Endothelial cell of umbilical vein (primary cell): ENCODE measurements at regions not wholly inside any gene's neighbourhood (a gene's known extent, or its start where the extent isn't known, plus 50 kb on each side); places are given as distances from the start of the nearest gene placed in this dataset.

ENCODE experiments used
- BruUV-seq: library from RNA; stranded (reverse); fragments of 400-500 nt; replicated peaks from 2 replicates; lab custom pipeline; 2021; lab: Mats Ljungman, UMichigan
- CTCF ChIA-PET: fragments of 300-600, 350-600 bp; sonication (Branson Sonifier 250); formaldehyde crosslinking; loops from one replicate; lab custom pipeline; 2021; ENCODE audit warnings: antibody characterized with exemption, inconsistent platforms; lab: Charles Lee
- POLR2A ChIA-PET: fragments of 300-600, 350-600 bp; sonication (Branson Sonifier 250); formaldehyde crosslinking; loops from one replicate; lab custom pipeline; 2021; ENCODE audit warnings: antibody characterized with exemption, inconsistent platforms; lab: Charles Lee
- DNase-seq: peaks from one replicate; pipeline ENCODE4 v3.0.0-alpha.2; 2011; ENCODE audit warnings: low read depth, low spot score
- FAIRE-seq: peaks from 2 replicates; lab custom pipeline; 2011; peaks lifted over from hg19 to GRCh38; lab: Jason Lieb, UNC
- H2AFZ ChIP-seq: 2 replicates; pipeline ENCODE4 v1.6.0; 2012; ENCODE audit warnings: low read depth, low read length, control low read depth, inconsistent platforms
- H3K27ac ChIP-seq: 2 replicates; pipeline ENCODE4 v1.5.1; 2011; ENCODE audit warnings: low read depth, mild to moderate bottlenecking, control low read depth, low read length, moderate library complexity; ENCODE audit not compliant: insufficient read depth
- H3K27me3 ChIP-seq, 2 experiments: 2 replicates each; pipeline versions ENCODE4 v1.6.0 to v1.6.1; 2011; ENCODE audit warnings: low read length in 2 of 2, mixed read lengths in 1 of 2; ENCODE audit not compliant: control insufficient read depth in 2 of 2, insufficient read depth in 2 of 2
- H3K36me3 ChIP-seq, 2 experiments: 2 replicates in 1 of 2; 3 replicates in 1 of 2; pipeline ENCODE4 v1.5.1; 2011; ENCODE audit warnings: low read length in 2 of 2, mild to moderate bottlenecking in 1 of 2, moderate library complexity in 1 of 2; ENCODE audit not compliant: control insufficient read depth in 2 of 2, insufficient read depth in 2 of 2; ENCODE audit errors: extremely low read depth in 1 of 2
- H3K4me1 ChIP-seq: 3 replicates; pipeline ENCODE4 v1.5.1; 2011; ENCODE audit warnings: mild to moderate bottlenecking, low read length; ENCODE audit not compliant: control insufficient read depth, insufficient read depth; ENCODE audit errors: extremely low read depth
- H3K4me2 ChIP-seq: 2 replicates; pipeline ENCODE4 v1.6.1; 2011; ENCODE audit warnings: low read length, control low read depth, mixed read lengths; ENCODE audit not compliant: insufficient read depth
- H3K4me3 ChIP-seq, 3 experiments: fragments of 200-600 bp in 1 of 3; sonication (generic), shearing (Covaris generic) in 1 of 3; replicated peaks in 1 of 3; 2 replicates each; pipeline ENCODE4 v1.5.1; 2011 to 2016; ENCODE audit warnings: control low read depth in 3 of 3, low read length in 3 of 3, mild to moderate bottlenecking in 2 of 3, inconsistent platforms in 1 of 3, low read depth in 1 of 3, moderate library complexity in 1 of 3; ENCODE audit not compliant: insufficient read depth in 1 of 3
- H3K79me2 ChIP-seq: 2 replicates; pipeline ENCODE4 v1.6.0; 2012; ENCODE audit warnings: low read length, inconsistent platforms; ENCODE audit not compliant: control insufficient read depth, insufficient read depth
- H3K9ac ChIP-seq: replicated peaks from 2 replicates; pipeline ENCODE3; 2011; ENCODE audit warnings: low read length, control low read depth; ENCODE audit not compliant: insufficient read depth; ENCODE audit errors: extremely low read depth
- H3K9me1 ChIP-seq: replicated peaks from 3 replicates; pipeline ENCODE4 v1.6.0; 2011; ENCODE audit warnings: mild to moderate bottlenecking, low read length; ENCODE audit not compliant: control insufficient read depth, insufficient read depth; ENCODE audit errors: extremely low read depth
- H3K9me3 ChIP-seq: replicated peaks from 2 replicates; pipeline ENCODE4 v1.5.1; 2012; ENCODE audit warnings: low read length, inconsistent platforms; ENCODE audit not compliant: control insufficient read depth, insufficient read depth
- H4K20me1 ChIP-seq: replicated peaks from 2 replicates; pipeline ENCODE3; 2011; ENCODE audit warnings: mild to moderate bottlenecking, low read length; ENCODE audit not compliant: control insufficient read depth, insufficient read depth; ENCODE audit errors: extremely low read depth
- CTCF ChIP-seq, 2 donors: IDR thresholded peaks; 1 replicate in 1 of 2; 2 replicates in 1 of 2; pipeline ENCODE4 v1.5.1; 2011; ENCODE audit warnings: low read length in 2 of 2, mild to moderate bottlenecking in 2 of 2, moderate library complexity in 2 of 2, control low read depth in 1 of 2, inconsistent platforms in 1 of 2, low read depth in 1 of 2; ENCODE audit not compliant: insufficient read depth in 1 of 2; ENCODE audit errors: extremely low read depth in 1 of 2
- EZH2 ChIP-seq: IDR thresholded peaks from 2 replicates; pipeline ENCODE4 v1.6.1; 2012; ENCODE audit warnings: borderline replicate concordance, low read depth, mild to moderate bottlenecking, moderate library complexity, low read length, inconsistent platforms; ENCODE audit not compliant: severe bottlenecking
- FOS ChIP-seq: IDR thresholded peaks from 2 replicates; pipeline ENCODE4 v1.6.1; 2011; ENCODE audit warnings: mild to moderate bottlenecking, low read length, moderate library complexity, borderline replicate concordance; ENCODE audit not compliant: insufficient read depth
- JUN ChIP-seq: IDR thresholded peaks from 2 replicates; pipeline ENCODE4 v1.6.1; 2011; ENCODE audit warnings: borderline replicate concordance, low read depth; ENCODE audit not compliant: insufficient read length, insufficient read depth
- MYC ChIP-seq: IDR thresholded peaks from one replicate; pipeline ENCODE4 v1.6.1; 2011; ENCODE audit warnings: mild to moderate bottlenecking, low read depth, low read length
- POLR2A ChIP-seq: IDR thresholded peaks from 2 replicates; pipeline ENCODE4 v1.6.1; 2012; ENCODE audit warnings: low read depth, mild to moderate bottlenecking, control low read depth, low read length
- POLR2AphosphoS5 ChIP-seq: IDR thresholded peaks from 2 replicates; pipeline ENCODE4 v1.6.1; 2012; ENCODE audit warnings: low read depth, mild to moderate bottlenecking, control low read depth, low read length, moderate library complexity; ENCODE audit not compliant: insufficient read depth
- dilution Hi-C: fragments of 300-500 bp; cut with MboI; formaldehyde crosslinking; loops from one replicate; pipeline ENCODE4 v1.15.0; 2019; ENCODE audit warnings: low sequenced_read_pairs; ENCODE audit not compliant: extremely low pct_ligation_motif_present
- intact Hi-C: fragments of 100-400 bp; cut with micrococcal nuclease; formaldehyde crosslinking; loops from one replicate; pipeline ENCODE4 v1.10.0; 2022
- TF ChIP-seq, protein P1 (sequence below): IDR thresholded peaks from 2 replicates; pipeline ENCODE4 v1.6.1; 2011; ENCODE audit not compliant: insufficient read depth, insufficient read length

DNA sequence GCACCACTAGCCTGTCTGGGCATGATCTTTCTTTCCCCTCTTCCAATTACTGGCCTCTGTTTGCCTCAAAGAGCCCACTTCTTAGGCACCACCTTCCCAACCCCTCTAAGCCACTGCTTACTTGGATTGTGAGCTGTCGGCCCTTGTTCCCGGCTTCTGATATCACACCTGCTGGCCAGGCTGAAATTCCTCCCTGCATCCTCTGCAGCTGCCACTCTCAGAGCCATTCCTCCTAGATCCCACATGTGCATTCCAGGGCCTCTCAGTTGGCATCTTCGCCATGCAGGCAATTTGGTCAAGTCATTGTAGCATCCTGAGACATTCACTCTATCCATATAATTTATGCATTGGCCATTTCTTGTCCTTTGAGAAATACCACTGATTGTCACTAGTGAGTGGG is 135.9 kb downstream of the OLIG3 start:
- no peak overlapping the region for H3K9ac ChIP-seq
- no peak overlapping the region for H3K4me3 ChIP-seq
- CTCF ChIA-PET, result interaction anchor here (0.7 kb wide), 1 partner anchor 264 kb away, joined by 3 read pairs; no protein-coding TSS in a partner anchor
- H3K4me2 ChIP-seq, result no peak overlapping the region
- DNase-seq, result no peak
- H3K4me1 ChIP-seq, result no peaks in the 10 kb centered on the region
- no peaks in the 10 kb centered on the region for H3K36me3 ChIP-seq
- intact Hi-C loops (no loop called here), dilution Hi-C loops (no loop called here)
- POLR2A ChIA-PET, result no interaction called here
- no peaks in the 10 kb centered on the region for H3K27me3 ChIP-seq
- no peak overlapping the region for H3K27ac ChIP-seq
- no peaks in the 10 kb centered on the region for H3K79me2 ChIP-seq
- H3K9me3 ChIP-seq, result no peaks in the 10 kb centered on the region
- no peaks in the 10 kb centered on the region for H3K9me1 ChIP-seq
- H4K20me1 ChIP-seq, result no peaks in the 10 kb centered on the region
- no peak overlapping the region for H2AFZ ChIP-seq
- no TSS peak for BruUV-seq
- TF ChIP-seq MYC, result no peak
- no peak for TF ChIP-seq JUN
- TF ChIP-seq, protein P1, sequence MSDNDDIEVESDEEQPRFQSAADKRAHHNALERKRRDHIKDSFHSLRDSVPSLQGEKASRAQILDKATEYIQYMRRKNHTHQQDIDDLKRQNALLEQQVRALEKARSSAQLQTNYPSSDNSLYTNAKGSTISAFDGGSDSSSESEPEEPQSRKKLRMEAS, result no peak
- no peak for TF ChIP-seq POLR2AphosphoS5
- no peak for FAIRE-seq

- FAIRE-seq (no peak), DNase-seq (no peak)
- H3K27ac ChIP-seq, result no peak overlapping the region
- dilution Hi-C loops (no loop called here), intact Hi-C loops (no loop called here)
- H3K9ac ChIP-seq, result no peak overlapping the region
- no peak overlapping the region for H3K4me3 ChIP-seq
- H3K9me3 ChIP-seq, result no peaks in the 10 kb centered on the region
- no peak overlapping the region for H3K4me2 ChIP-seq
- no peaks in the 10 kb centered on the region for H3K9me1 ChIP-seq
- H3K79me2 ChIP-seq, result no peaks in the 10 kb centered on the region
- no peaks in the 10 kb centered on the region for H3K27me3 ChIP-seq
- ChIA-PET POLR2A (no interaction called here), CTCF (interaction anchor here (0.7 kb wide), 1 partner anchor 264 kb away, joined by 3 read pairs; no protein-coding TSS in a partner anchor)
- no TSS peak for BruUV-seq
- no peak overlapping the region for H2AFZ ChIP-seq
- H3K4me1 ChIP-seq, result no peaks in the 10 kb centered on the region
- no peaks in the 10 kb centered on the region for H3K36me3 ChIP-seq
- H4K20me1 ChIP-seq, result no peaks in the 10 kb centered on the region
- no peak for TF ChIP-seq CTCF (IDR thresholded peaks at IDR 0.05; ENCODE audit: extremely low read depth in 1 of 2, insufficient read depth in 1 of 2, low read depth in 1 of 2, low read length in 2 of 2)
- no peak for TF ChIP-seq POLR2A
- TF ChIP-seq FOS, result no peak
- no peak for TF ChIP-seq EZH2
- no peak for TF ChIP-seq POLR2AphosphoS5
- TF ChIP-seq JUN, result no peak
- TF ChIP-seq MYC, result no peak
Measured at GRCh38 chr6:137357948-137358266, 136.3 kb downstream of the OLIG3 start.
